ENCODE measurements at regions not wholly inside any gene's neighbourhood (a gene's known extent, or its start where the extent isn't known, plus 50 kb on each side); places are given as distances from the start of the nearest gene placed in this dataset.

- Histone ChIP-seq H3K9me3 (no peaks in the 10 kb centered on the region), H3K27ac (no peak overlapping the region), H3K27me3 (no peaks in the 10 kb centered on the region), H3K4me1 (no peaks in the 10 kb centered on the region), H3K36me3 (no peaks in the 10 kb centered on the region), H3K4me3 (no peak overlapping the region)
- DNase-seq, result no peak
- no peak for TF ChIP-seq CTCF (IDR thresholded peaks at IDR 0.05)
- ATAC-seq, result no peak
- intact Hi-C loops (cut with DNase I), result no loop called here
These were observed 1146.2 kb upstream of the SPRY2 start for GRCh38 chr13:81487151-81487550.

- H3K27me3 ChIP-seq, result no peaks in the 10 kb centered on the region
- no peaks in the 10 kb centered on the region for H3K4me1 ChIP-seq
- no peak for TF ChIP-seq CTCF (IDR thresholded peaks at IDR 0.05)
- no peak for DNase-seq
- no peaks in the 10 kb centered on the region for H3K9me3 ChIP-seq
- no peak overlapping the region for H3K4me3 ChIP-seq
- no peak for ATAC-seq
- no peak overlapping the region for H3K27ac ChIP-seq
- H3K36me3 ChIP-seq, result no peaks in the 10 kb centered on the region
- intact Hi-C loops (cut with DNase I), result no loop called here
These were observed 1139.7 kb upstream of the SPRY2 start for GRCh38 chr13:81480634-81481033.

DNA sequence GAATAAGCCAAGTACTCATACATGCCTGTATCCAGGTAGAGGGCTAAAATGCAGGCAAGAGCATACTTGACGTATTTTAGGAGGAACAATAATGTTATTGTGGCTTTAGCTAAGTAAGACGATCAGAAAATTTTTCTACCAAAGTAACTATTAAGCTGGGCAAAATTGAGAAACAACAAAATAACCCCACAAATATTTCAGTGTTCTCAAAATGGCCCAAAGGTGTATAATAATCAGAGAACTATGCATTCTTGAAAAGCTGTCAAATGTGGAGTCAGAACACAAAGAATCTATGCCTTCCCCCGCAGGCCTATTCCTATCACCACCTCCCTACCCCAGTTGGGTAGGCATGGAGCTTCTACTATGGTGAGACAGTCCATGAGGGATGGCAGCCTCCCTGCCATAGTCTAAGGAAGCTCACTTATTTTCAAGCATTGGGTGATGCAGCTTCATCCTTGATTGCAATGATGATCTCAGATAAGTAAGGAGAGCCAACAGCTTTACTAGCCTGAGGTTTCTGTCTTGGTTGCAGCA is 1132.5 kb upstream of the SPRY2 start:
- Histone ChIP-seq H3K27ac (no peak overlapping the region), H3K4me1 (no peaks in the 10 kb centered on the region), H3K4me3 (no peak overlapping the region), H3K27me3 (no peaks in the 10 kb centered on the region), H3K36me3 (no peaks in the 10 kb centered on the region), H3K9me3 (no peaks in the 10 kb centered on the region)
- no peak for TF ChIP-seq CTCF (IDR thresholded peaks at IDR 0.05)
- intact Hi-C loops (cut with DNase I), result no loop called here
- ATAC-seq (peak; percentile 16), DNase-seq (no peak)

DNA sequence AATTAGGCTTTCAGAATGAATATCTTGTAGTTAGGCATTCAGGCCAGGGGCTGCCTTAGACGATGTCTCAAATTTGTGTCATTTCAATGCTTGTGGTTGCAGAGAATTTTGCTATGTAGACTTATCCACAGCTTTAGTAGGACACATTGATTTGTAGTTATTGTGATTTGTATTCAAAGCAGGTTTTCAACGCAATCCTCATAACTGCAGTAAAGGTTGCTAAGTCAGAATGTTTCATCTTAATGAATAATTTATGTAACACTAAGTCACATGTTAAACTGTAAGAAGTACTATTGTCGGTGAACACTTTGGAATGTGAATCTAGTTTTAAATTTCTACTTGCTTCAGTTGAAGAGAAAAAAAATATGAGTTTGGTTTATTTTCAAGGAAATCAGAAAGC is 1117.2 kb upstream of the SPRY2 start:
- Histone ChIP-seq H3K27me3 (no peaks in the 10 kb centered on the region), H3K36me3 (no peaks in the 10 kb centered on the region), H3K27ac (no peak overlapping the region), H3K9me3 (no peaks in the 10 kb centered on the region), H3K4me1 (no peaks in the 10 kb centered on the region), H3K4me3 (no peak overlapping the region)
- intact Hi-C loops (cut with DNase I), result no loop called here
- TF ChIP-seq CTCF (IDR thresholded peaks at IDR 0.05), result no peak
- no peak for DNase-seq
- no peak for ATAC-seq

GRCh38 chr13:81446441-81446840 is 1105.5 kb upstream of the SPRY2 start:
- DNase-seq (no peak), ATAC-seq (no peak)
- Histone ChIP-seq H3K9me3 (no peaks in the 10 kb centered on the region), H3K27me3 (no peaks in the 10 kb centered on the region), H3K4me3 (no peak overlapping the region), H3K27ac (no peak overlapping the region), H3K36me3 (no peaks in the 10 kb centered on the region), H3K4me1 (no peaks in the 10 kb centered on the region)
- TF ChIP-seq CTCF (IDR thresholded peaks at IDR 0.05), result no peak
- intact Hi-C loops (cut with DNase I), result no loop called here

GRCh38 chr13:81442904-81443303 is 1102.0 kb upstream of the SPRY2 start:
- H3K27ac ChIP-seq, result no peak overlapping the region
- H3K9me3 ChIP-seq, result no peaks in the 10 kb centered on the region
- H3K4me3 ChIP-seq, result no peak overlapping the region
- intact Hi-C loops (cut with DNase I), result no loop called here
- H3K36me3 ChIP-seq, result no peaks in the 10 kb centered on the region
- DNase-seq (no peak), ATAC-seq (no peak)
- TF ChIP-seq CTCF (IDR thresholded peaks at IDR 0.05), result no peak
- H3K27me3 ChIP-seq, result no peaks in the 10 kb centered on the region
- no peaks in the 10 kb centered on the region for H3K4me1 ChIP-seq
